ENCODE measurements at regions not wholly inside any gene's neighbourhood (a gene's known extent, or its start where the extent isn't known, plus 50 kb on each side); places are given as distances from the start of the nearest gene placed in this dataset.

- TF ChIP-seq CTCF (IDR thresholded peaks at IDR 0.05) = no peak
- no peaks in the 10 kb centered on the region for H3K36me3 ChIP-seq (ENCODE audit: control insufficient read depth, insufficient read depth, low read length)
- no peak overlapping the region for H3K9ac ChIP-seq
- no peak overlapping the region for H3K4me2 ChIP-seq (ENCODE audit: low read length)
- H3K27ac ChIP-seq = no peak overlapping the region
- H3K9me3 ChIP-seq (ENCODE audit: control insufficient read depth, low read length) = no peaks in the 10 kb centered on the region
- H2AFZ ChIP-seq = no peak overlapping the region
- H3K79me2 ChIP-seq = no peaks in the 10 kb centered on the region
- no peaks in the 10 kb centered on the region for H3K27me3 ChIP-seq (ENCODE audit: control insufficient read depth, insufficient read depth, low read length)
- no peak overlapping the region for H3K4me3 ChIP-seq (ENCODE audit: low read depth, low read length)
- no peaks in the 10 kb centered on the region for H3K4me1 ChIP-seq
Measured at GRCh38 chr6:112429226-112429625, 82.1 kb downstream of the RFPL4B start.

DNA sequence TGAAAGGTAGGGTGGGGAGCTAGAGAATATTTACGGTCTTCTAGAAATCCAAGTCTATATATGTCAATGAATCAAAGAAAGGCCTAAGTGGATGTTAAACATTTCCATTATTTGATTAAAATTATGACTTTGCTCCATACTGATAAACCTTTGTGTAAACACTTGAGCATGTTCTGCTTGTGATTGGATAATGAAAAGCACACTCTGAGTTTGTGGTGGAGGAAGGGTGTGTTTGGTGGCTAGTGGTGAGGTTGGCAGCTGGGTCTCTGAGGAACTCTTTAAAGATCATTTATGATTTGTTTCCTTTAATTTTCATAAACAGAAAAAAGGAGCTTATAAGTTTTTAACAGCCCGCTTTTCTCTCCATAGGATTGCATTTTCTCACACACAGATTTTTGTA is 84.7 kb downstream of the RFPL4B start:
- no peaks in the 10 kb centered on the region for H3K79me2 ChIP-seq
- no peaks in the 10 kb centered on the region for H3K27me3 ChIP-seq (ENCODE audit: control insufficient read depth, insufficient read depth, low read length)
- H3K36me3 ChIP-seq (ENCODE audit: control insufficient read depth, insufficient read depth, low read length) = no peaks in the 10 kb centered on the region
- no peaks in the 10 kb centered on the region for H3K4me1 ChIP-seq
- no peaks in the 10 kb centered on the region for H3K9me3 ChIP-seq (ENCODE audit: control insufficient read depth, low read length)
- no peak overlapping the region for H3K4me3 ChIP-seq (ENCODE audit: low read depth, low read length)
- H2AFZ ChIP-seq = no peak overlapping the region
- no peak overlapping the region for H3K4me2 ChIP-seq (ENCODE audit: low read length)
- no peak overlapping the region for H3K27ac ChIP-seq
- TF ChIP-seq CTCF (IDR thresholded peaks at IDR 0.05) = no peak
- H3K9ac ChIP-seq = no peak overlapping the region

DNA sequence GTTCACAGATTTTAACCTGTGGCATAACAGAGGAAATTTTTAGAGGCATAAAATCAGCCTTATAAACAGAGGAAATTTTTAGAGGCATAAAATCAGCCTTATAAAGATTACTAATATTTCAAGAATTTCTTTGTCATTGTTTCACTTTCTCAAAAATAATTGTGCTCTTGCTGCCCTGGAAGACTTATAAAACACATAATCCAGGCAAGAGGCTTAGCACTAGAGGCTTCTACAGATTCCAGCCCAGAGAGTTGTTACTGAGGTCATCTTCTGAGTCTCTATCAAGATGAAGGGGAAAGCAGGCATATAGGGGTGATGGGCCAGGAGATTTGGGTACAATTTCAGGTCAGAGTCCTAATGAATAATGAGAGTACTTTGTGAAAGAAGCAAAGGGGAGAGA is 85.7 kb downstream of the RFPL4B start:
- Histone ChIP-seq H2AFZ (no peak overlapping the region), H3K9ac (no peak overlapping the region), H3K4me2 (ENCODE audit: low read length) (no peak overlapping the region), H3K27ac (no peak overlapping the region), H3K9me3 (ENCODE audit: control insufficient read depth, low read length) (no peaks in the 10 kb centered on the region), H3K4me1 (no peaks in the 10 kb centered on the region), H3K4me3 (ENCODE audit: low read depth, low read length) (no peak overlapping the region), H3K36me3 (ENCODE audit: control insufficient read depth, insufficient read depth, low read length) (no peaks in the 10 kb centered on the region), H3K27me3 (ENCODE audit: control insufficient read depth, insufficient read depth, low read length) (no peaks in the 10 kb centered on the region), H3K79me2 (no peaks in the 10 kb centered on the region)
- no peak for TF ChIP-seq CTCF (IDR thresholded peaks at IDR 0.05)

DNA sequence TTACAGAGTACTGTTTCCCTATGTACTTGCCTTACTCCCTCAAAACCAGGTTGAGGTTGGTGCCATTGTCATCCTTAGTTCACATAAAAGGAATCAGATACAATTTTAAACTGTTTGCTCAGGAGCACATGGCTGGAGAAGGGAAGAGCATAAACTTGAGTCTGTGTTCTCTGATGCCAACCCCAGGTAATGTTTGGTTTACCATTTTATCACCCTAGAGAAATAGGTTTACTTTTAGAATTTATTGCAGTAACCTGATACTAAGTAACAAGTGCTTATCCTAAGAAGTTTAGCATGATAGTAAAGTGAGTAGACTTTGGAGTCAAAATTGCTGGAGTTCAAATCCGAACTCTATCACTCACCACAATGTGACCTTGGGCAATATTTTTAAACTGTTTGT is 86.3 kb downstream of the RFPL4B start:
- no peak overlapping the region for H3K4me3 ChIP-seq (ENCODE audit: low read depth, low read length)
- TF ChIP-seq CTCF (IDR thresholded peaks at IDR 0.05) = no peak
- H3K27me3 ChIP-seq (ENCODE audit: control insufficient read depth, insufficient read depth, low read length) = no peaks in the 10 kb centered on the region
- no peaks in the 10 kb centered on the region for H3K4me1 ChIP-seq
- no peak overlapping the region for H3K4me2 ChIP-seq (ENCODE audit: low read length)
- no peaks in the 10 kb centered on the region for H3K9me3 ChIP-seq (ENCODE audit: control insufficient read depth, low read length)
- H3K36me3 ChIP-seq (ENCODE audit: control insufficient read depth, insufficient read depth, low read length) = no peaks in the 10 kb centered on the region
- no peak overlapping the region for H3K27ac ChIP-seq
- no peak overlapping the region for H3K9ac ChIP-seq
- no peaks in the 10 kb centered on the region for H3K79me2 ChIP-seq
- H2AFZ ChIP-seq = no peak overlapping the region

DNA sequence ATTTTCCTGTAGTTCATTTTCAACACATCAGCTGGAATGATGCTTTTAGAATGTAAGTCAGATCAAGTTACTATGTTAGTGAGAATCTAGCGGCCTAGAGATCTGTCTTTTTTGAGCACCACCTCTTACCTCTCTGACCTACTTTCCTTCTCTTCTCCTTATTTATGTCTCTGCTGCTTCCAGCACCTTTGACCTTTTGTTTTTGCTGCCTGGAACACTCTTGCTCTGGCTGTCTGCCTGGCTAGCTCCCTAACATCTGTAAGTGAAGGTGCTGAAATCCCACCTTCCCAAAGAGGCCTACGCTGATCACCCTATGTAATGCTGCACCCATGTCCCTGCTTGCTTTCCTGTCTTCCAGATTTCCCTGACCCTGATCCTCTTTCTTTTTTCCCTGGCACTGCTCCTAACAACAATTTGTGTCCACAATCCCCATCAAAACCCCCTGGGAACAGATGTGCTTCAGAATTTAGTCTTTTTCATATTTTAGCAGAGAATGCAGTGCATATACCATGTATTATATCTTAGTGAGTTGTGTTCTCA is 87.8 kb downstream of the RFPL4B start:
- Histone ChIP-seq H3K27me3 (ENCODE audit: control insufficient read depth, insufficient read depth, low read length) (no peaks in the 10 kb centered on the region), H3K4me3 (ENCODE audit: low read depth, low read length) (no peak overlapping the region), H3K79me2 (no peaks in the 10 kb centered on the region), H3K9me3 (ENCODE audit: control insufficient read depth, low read length) (no peaks in the 10 kb centered on the region), H3K4me1 (no peaks in the 10 kb centered on the region), H3K4me2 (ENCODE audit: low read length) (no peak overlapping the region), H2AFZ (no peak overlapping the region), H3K27ac (no peak overlapping the region), H3K9ac (no peak overlapping the region), H3K36me3 (ENCODE audit: control insufficient read depth, insufficient read depth, low read length) (no peaks in the 10 kb centered on the region)
- TF ChIP-seq CTCF (IDR thresholded peaks at IDR 0.05) = no peak
